Stimulated activated CD8-positive, alpha-beta memory T cell treated with anti-CD3 and anti-CD28 coated beads, Interleukin-4, amount 100 ng/mL, for 48 hours (primary cell): ENCODE measurements at regions not wholly inside any gene's neighbourhood (a gene's known extent, or its start where the extent isn't known, plus 50 kb on each side); places are given as distances from the start of the nearest gene placed in this dataset.
"Not testable (repeated sequence)": the region's sequence is repeated elsewhere in the genome, so short reads cannot be mapped to it uniquely, and the experiment has no call there.

Experiments used
- DNase-seq: peaks from one replicate; pipeline ENCODE4 v3.0.0-alpha.2; 2020

GRCh38 chr2:37571587-37572136 lies 99.8 kb downstream of the CDC42EP3 start:
- DNase-seq = no peak

DNA sequence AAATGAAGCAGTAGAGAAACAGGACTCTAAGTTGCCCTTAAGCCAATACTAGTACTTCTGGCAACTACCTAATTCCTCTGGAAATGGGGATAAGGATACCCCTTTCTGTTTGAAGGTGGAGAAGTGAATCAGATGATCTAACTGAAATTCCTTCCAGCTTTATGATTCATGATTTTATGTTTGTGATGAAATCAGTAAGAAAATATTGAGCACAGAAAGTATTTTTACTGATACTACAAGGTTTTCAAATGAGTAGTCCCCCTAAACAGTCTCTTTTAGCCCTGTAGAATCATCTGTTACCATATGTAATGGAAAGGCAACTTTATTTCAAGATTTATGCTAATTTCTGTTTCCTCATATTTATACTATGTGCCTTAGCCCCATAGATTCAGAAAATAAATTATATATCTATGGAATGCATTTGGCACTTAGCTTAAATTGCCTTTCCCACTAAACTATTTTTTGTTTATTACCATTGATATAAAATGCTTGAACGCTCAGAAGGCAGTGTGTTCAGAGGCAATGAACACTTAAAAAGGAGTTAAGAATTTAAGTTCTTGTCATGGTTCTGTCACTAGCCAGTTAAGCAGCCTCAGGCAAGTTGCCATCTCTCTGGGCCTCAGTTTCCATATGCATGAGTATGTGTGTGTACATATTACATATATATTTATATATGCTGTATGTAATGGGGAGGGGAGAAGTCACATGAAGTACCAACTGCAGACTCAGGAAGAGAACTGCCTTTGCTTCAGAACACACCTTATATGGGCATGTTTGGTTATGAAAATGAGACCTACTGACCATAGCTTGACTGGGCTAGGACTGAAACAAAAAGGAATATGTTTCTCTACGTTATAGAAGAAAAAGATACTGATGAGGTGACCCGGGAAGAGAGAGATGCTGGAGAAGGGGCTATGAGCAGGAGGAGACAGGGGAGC lies 97.7 kb downstream of the CDC42EP3 start:
- DNase-seq = no peak

GRCh38 chr2:37575780-37576179 lies 95.7 kb downstream of the CDC42EP3 start:
- no peak for DNase-seq

- DNase-seq = not testable (repeated sequence)
These were observed 95.2 kb downstream of the CDC42EP3 start for GRCh38 chr2:37576194-37576593.

DNA sequence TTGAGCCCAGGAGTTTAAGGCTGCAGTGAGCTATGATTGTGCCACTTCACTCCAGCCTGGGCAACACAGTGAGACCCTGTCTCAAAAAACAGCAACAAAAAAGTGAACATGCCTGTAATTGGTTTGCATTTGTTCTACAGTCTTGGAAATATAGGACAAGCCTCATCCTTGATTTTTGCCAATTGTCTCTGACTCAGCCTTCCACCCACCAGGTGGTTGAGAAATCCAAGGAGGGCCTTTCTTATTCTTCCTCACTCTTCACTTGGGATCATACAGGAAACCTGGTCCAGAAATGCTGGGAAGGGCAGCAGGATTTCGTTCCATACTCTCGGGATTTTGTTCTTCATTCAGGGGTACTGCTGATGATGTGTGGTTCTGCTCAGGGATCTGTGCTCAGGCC lies 94.6 kb downstream of the CDC42EP3 start:
- no peak for DNase-seq

GRCh38 chr2:37579192-37579713 lies 92.2 kb downstream of the CDC42EP3 start:
- DNase-seq = no peak

- DNase-seq = not testable (repeated sequence)
These were observed 91.5 kb downstream of the CDC42EP3 start for GRCh38 chr2:37579949-37580348.

- no peak for DNase-seq
These were observed 90.0 kb downstream of the CDC42EP3 start for GRCh38 chr2:37581433-37581832.

DNA sequence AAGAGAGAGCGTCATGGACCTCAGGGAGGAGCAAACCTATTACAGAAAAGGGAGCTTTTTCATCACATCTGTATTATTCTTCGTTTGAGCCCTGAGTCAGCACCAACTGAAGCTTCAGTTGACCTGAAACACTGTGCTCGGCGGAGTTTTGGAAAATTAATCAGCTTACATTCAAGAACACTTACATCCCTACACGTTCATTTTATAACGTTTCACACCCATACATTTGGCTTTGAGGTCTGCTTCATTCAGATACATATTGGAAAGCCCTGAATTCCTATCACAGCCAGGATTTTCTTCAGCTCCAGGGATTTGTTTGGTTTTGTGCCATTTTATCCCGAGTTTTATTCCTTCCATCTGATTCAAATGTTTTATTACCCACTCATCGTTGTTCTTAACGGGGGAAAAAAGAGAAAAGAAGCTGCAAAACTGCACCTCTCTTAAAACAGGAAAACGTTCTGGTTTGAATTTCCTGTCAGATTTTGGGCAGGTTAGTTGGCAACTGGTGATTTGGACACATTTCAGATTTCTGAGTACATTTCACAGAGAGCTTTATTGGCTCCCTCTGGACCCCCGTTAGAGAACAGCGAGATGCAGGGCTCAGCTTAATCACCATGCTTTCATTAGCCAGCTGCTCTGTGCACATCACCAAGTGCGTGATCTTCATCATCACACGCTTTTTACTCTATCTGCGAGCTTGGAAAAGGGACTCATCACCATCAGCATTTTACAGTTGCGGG lies 88.8 kb downstream of the CDC42EP3 start:
- DNase-seq = no peak

DNA sequence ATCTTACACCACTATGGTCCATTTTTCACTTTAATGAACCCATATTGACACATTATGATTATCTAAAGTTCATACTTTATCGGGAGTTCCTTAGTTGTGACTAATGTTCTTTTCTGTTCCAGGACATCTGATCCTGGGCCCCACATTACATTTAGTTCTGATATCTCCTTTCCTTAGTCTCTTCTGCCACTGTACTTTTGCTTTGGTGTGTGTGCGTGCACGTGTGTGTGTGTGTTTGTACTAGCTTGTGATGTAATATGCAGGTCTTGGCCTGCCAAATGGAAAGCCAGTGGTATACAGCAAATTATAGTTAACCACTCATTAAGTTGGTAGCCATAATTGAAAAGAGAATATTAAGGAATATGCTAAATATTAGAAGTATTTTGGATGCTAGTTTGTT lies 88.0 kb downstream of the CDC42EP3 start:
- no peak for DNase-seq

DNA sequence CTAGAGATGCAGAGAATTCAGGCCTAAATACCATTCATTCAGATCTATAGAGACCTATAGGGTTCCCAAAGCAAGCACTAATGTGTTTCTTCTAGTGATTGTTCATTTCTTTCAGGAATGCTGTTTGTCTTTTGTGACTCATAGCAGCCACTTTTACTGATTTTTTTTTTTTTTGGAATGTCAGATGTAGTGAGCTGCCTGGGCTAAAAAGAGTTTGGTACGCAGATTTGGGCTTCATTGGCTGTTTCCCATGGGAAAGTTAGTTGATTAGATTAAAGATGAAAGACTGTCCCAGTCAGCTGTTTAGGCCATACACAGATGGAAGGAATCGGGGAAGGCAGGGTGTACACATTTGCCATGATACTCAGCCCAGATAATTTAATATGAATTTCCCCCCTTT lies 87.6 kb downstream of the CDC42EP3 start:
- DNase-seq = no peak

DNA sequence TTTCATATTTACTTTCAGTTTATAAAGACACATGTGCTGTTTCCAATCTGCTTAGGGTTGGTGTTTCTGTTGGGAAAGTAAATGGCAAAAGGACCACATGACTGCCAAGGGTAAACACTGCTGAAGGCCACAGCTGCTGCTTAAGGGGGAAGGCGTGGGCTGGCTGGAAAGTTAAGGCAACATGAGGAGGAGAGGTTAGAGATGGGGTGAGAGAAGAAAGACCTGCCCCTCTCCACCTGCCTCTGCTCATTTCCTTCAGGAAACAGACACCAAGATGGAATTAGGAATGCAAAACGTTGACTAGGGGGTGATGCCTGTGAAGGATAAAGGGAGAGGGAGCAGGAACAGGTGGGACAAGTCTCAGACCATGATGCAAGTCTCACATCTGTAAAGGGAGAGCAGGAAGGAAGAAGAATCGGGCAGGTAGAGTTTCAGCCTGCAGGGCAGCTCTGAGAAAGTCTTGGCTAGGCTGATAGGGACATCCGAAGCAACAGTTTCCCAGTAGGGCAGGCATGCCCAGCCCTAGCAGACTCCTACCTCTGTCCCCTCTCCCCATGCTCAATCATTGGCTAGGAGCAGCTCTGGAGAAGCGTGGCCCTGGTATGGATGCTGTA lies 86.0 kb downstream of the CDC42EP3 start:
- DNase-seq = peak; percentile 42

- peak; percentile 71 for DNase-seq
These were observed 85.3 kb downstream of the CDC42EP3 start for GRCh38 chr2:37585982-37586621.

DNA sequence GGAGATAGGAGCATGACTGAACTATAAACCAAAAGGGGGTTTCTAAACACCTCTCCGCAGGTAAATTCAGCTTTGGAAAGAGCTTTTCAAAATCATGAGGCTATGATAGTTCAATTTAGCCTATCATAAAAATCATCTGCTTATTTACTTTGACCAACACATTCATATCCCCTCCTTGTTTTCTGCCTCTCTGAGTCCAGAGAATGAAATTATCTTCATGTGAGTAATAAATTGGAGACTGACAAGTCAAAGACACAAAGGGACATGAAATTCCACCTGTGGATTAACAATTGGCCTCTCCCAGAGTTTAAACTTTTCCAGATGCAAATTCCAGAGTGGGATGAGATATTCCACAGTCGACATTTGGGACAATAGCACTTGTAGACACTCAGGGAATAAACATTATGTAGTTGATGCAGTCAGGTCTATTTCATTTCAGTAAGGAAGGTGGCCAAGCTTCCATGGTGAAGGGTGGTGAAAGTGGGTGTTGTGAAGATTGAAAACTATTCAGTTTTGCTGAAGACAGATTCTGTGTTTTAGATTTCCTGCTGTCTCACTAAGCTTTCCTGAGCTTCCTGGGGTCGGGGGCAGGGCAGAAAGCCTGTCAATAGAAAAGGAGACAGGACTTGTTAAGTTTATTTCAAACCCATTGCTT lies 84.7 kb downstream of the CDC42EP3 start:
- no peak for DNase-seq

- DNase-seq = no peak
These were observed 83.6 kb downstream of the CDC42EP3 start for GRCh38 chr2:37587817-37588216.

DNA sequence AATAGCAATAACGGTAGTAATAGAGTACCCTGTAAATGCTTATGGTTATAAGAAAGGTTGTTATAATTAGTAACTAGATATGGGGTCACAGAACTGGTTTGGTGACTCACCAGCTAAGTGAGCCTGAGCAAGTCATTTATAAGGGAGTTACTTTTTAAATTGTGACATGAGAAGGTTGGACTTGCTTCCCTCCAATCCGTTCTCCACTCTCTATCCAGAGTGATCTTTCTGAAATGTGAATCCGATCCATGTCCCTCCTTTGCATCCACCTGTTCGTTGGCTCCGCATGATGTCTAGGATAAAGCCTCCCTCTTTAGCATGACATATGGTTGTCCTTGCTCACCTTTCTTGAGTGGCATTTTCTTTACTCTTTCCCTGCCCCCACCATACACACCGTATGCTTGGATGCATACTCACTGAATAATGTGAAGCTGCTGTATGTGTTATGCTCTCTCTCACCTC lies 83.1 kb downstream of the CDC42EP3 start:
- no peak for DNase-seq

DNA sequence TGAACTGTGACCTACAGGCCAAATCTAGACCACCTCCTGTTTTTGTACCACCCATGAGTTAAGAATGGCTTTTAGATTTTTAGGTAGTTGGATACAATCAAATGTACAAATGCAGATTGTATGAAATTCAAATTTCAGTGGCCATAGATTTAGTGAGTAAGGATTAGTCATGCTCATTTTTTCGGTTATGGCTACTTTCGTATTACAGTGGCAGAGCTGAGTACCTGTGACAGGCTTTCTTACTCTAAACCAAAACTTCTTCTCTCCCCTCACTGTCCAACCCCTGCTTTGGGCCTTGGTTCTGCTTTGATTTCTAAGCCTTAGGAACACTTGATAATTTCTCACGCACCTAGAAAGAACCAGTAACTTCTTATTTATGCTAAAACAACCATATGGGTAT lies 82.1 kb downstream of the CDC42EP3 start:
- DNase-seq = no peak

DNA sequence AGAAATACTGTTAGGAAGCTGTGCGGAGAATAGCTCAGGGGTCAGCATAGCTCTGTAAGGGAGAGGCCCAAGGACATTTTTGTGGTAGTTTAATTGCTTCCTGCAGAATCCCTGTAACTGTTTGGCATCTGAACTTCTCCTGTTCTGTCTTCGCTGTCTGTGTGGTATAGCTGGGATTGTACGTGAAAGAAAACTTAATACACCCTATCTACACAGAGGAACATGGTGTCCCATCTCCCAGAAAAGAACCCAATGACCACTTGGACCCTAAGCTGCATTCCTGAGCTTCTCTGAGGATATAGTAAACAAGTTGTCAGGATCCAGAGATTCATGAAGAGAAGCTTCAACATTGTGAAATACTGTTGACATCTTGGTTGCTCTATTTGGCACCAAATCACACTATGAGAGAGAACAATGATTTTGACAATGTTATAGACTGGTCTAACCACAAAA lies 81.3 kb downstream of the CDC42EP3 start:
- no peak for DNase-seq
